Upper lobe of right lung (tissue), 1 donor: ENCODE measurements at regions not wholly inside any gene's neighbourhood (a gene's known extent, or its start where the extent isn't known, plus 50 kb on each side); places are given as distances from the start of the nearest gene placed in this dataset.

Experiments
- ATAC-seq: fragments of 200-7000 bp; cut with Tn5 transposase; one replicate; pipeline ENCODE4 v1.9.1; 2020; ENCODE audit warnings: mild to moderate bottlenecking, moderate library complexity
- DNase-seq: peaks from one replicate; pipeline ENCODE4 v3.0.0-alpha.2; 2020
- H3K27ac ChIP-seq: fragments of 200-600 bp; one replicate; pipeline ENCODE4 v1.8.0; 2022
- H3K27me3 ChIP-seq: fragments of 200-600 bp; one replicate; pipeline ENCODE4 v1.8.0; 2022; ENCODE audit warnings: mild to moderate bottlenecking
- H3K36me3 ChIP-seq: fragments of 200-600 bp; one replicate; pipeline ENCODE4 v1.8.0; 2022
- H3K4me1 ChIP-seq: fragments of 200-600 bp; one replicate; pipeline ENCODE4 v1.8.0; 2022
- H3K4me3 ChIP-seq: fragments of 200-600 bp; one replicate; pipeline ENCODE4 v1.8.0; 2022; ENCODE audit warnings: mild to moderate bottlenecking
- H3K9me3 ChIP-seq: fragments of 200-600 bp; one replicate; pipeline ENCODE4 v1.8.0; 2022
- intact Hi-C: fragments of 100-400 bp; cut with DNase I; formaldehyde crosslinking; loops from one replicate; pipeline ENCODE4 v1.11.0; 2022
- TF ChIP-seq, protein P1 (sequence below): fragments of 200-600 bp; IDR thresholded peaks from one replicate; pipeline ENCODE4 v1.8.0; 2022; ENCODE audit warnings: antibody characterized with exemption
- donor health status: DM: no; HTN: yes; CAD: no; lungs with severe emphysema.

DNA sequence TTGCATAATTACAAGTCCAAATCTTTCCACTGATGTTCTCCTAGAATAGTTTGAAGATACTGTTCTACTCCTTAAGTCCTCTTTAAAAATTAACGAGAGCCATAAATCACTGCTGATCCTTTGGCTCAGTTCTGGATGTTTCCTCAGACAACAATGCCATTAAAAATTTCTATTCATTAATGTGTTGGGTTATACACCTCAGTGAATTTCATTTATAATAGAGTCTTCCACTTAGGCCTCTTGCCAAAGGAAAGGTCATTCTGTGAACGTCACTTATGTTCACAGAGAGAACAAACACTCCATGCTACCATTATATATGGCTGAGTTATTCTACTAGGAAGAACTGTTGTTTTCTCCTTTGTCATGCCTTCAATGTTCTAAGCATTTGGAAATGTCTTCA is 1472.3 kb upstream of the CELF4 start:
- Histone ChIP-seq H3K4me3 (no peak overlapping the region), H3K27ac (no peak overlapping the region), H3K4me1 (no peaks in the 10 kb centered on the region), H3K36me3 (no peaks in the 10 kb centered on the region), H3K27me3 (no peaks in the 10 kb centered on the region), H3K9me3 (no peaks in the 10 kb centered on the region)
- intact Hi-C loops: no loop called here
- no peak for DNase-seq
- TF ChIP-seq, protein P1, sequence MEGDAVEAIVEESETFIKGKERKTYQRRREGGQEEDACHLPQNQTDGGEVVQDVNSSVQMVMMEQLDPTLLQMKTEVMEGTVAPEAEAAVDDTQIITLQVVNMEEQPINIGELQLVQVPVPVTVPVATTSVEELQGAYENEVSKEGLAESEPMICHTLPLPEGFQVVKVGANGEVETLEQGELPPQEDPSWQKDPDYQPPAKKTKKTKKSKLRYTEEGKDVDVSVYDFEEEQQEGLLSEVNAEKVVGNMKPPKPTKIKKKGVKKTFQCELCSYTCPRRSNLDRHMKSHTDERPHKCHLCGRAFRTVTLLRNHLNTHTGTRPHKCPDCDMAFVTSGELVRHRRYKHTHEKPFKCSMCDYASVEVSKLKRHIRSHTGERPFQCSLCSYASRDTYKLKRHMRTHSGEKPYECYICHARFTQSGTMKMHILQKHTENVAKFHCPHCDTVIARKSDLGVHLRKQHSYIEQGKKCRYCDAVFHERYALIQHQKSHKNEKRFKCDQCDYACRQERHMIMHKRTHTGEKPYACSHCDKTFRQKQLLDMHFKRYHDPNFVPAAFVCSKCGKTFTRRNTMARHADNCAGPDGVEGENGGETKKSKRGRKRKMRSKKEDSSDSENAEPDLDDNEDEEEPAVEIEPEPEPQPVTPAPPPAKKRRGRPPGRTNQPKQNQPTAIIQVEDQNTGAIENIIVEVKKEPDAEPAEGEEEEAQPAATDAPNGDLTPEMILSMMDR: no peak
- ATAC-seq: no peak

DNA sequence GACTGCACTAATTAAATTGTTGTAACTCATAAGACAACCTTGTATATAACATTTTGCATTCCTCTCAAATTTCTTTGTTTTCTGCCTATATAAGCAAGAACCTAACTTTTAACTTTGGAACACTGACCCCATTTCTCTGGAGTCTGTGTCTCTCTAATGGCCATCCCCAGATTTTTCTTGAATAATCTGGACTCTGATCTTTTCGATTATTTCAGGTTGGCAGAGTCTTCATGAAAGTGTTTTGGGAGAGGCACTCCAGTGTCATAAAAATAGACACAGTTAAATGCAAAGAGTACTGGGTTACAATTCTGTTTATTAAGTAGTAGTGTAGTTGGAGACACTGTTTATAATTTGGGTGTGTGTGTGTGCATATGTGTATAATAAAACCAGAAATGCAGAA is 1467.7 kb upstream of the CELF4 start:
- ATAC-seq (no peak), DNase-seq (no peak)
- H3K36me3 ChIP-seq: no peaks in the 10 kb centered on the region
- TF ChIP-seq, protein P1: no peak
- no peak overlapping the region for H3K27ac ChIP-seq
- intact Hi-C loops: no loop called here
- no peak overlapping the region for H3K4me3 ChIP-seq
- H3K27me3 ChIP-seq: no peaks in the 10 kb centered on the region
- H3K4me1 ChIP-seq: no peaks in the 10 kb centered on the region
- no peaks in the 10 kb centered on the region for H3K9me3 ChIP-seq

DNA sequence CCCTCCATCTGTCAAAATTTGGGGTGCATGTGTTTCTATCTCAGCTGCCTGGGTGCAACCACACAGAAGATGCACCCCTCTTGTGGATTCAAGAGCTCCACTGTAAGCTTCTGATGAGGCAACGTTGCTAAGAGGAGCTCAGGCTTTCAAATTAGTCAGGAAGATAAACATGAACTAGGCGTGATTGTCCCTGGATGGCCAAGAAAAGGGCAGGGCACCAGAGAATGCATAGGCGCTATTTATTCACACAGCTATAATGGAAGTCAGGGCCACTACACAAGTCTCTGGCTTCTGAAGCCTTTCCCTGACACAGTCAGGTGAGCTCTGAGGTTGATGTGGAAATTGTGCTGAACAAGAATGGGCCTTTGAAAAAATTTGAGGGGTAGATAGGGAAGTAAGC is 1466.0 kb upstream of the CELF4 start:
- no peaks in the 10 kb centered on the region for H3K4me1 ChIP-seq
- no peak for ATAC-seq
- no peak overlapping the region for H3K27ac ChIP-seq
- H3K27me3 ChIP-seq: no peaks in the 10 kb centered on the region
- H3K36me3 ChIP-seq: no peaks in the 10 kb centered on the region
- no peak for DNase-seq
- intact Hi-C loops: no loop called here
- H3K9me3 ChIP-seq: no peaks in the 10 kb centered on the region
- TF ChIP-seq, protein P1: no peak
- no peak overlapping the region for H3K4me3 ChIP-seq

DNA sequence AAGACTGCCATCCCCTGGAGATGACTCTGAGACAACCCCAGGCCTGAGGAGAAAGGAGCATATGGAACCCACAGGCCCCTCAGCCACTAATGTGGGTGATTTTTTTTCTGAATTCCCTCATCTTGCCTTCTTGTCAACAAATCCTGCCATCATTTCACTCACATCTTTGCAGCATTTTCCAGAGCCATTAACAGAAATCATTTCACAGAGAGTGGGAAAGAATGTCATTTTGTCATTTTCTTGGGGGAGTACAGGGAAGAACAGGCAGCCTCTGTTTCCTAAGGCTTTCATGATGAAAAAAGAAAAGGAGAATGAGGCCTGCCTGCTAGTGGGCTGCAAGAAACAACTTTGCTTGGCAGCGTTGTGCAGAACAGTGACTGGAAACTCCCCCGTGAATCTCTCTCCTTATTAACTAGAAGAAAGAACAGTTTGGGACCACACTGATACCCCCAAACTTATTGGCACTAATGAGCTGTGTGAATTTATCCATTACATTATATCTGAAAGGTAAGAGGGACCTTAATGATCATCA is 1464.6 kb upstream of the CELF4 start:
- TF ChIP-seq, protein P1: no peak
- no peak overlapping the region for H3K27ac ChIP-seq
- H3K4me3 ChIP-seq: no peak overlapping the region
- H3K4me1 ChIP-seq: no peaks in the 10 kb centered on the region
- ATAC-seq (no peak), DNase-seq (no peak)
- H3K27me3 ChIP-seq: no peaks in the 10 kb centered on the region
- H3K9me3 ChIP-seq: no peaks in the 10 kb centered on the region
- H3K36me3 ChIP-seq: no peaks in the 10 kb centered on the region
- intact Hi-C loops: no loop called here

DNA sequence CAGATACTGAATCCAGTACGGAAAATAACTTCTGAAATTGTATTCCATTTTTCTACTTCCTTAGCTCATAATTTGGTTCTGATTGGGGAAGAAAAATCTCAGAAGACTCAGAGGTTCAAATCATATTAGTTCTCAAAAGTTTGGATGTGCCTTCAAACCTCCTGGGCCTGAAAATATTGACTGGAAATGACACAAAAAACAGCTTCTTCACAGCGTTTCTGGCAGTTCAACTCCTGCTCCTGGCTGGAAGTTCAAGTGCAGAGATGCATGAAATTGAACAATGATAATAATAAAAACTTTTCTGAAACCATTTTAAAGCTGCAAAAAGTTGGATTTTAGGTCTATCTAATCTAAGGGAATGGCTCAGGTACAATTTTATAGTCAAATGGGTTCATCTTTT is 1459.9 kb upstream of the CELF4 start:
- Histone ChIP-seq H3K27ac (no peak overlapping the region), H3K36me3 (no peaks in the 10 kb centered on the region), H3K4me3 (no peak overlapping the region), H3K27me3 (no peaks in the 10 kb centered on the region), H3K4me1 (no peaks in the 10 kb centered on the region), H3K9me3 (no peaks in the 10 kb centered on the region)
- TF ChIP-seq, protein P1: no peak
- ATAC-seq (no peak), DNase-seq (no peak)
- intact Hi-C loops: no loop called here

DNA sequence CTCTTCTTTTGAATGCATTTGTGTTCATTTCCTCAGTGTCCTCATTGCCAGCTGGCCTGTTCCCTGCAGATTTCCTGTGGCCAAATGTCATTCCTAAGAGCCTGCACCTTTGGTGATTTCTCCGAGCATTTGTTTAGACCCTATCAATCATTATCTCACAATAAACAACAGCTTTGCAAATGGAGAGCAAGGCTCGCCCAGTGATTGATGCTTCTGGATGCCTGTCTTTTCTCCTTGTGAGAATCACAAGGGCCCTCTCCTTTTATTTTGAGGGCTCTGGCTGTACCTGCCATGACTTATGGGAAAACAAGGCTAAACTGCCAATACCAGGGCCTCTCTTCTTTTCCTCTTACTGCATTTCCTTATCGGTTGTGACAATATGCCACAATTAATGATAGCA is 1454.4 kb upstream of the CELF4 start:
- no peaks in the 10 kb centered on the region for H3K27me3 ChIP-seq
- H3K27ac ChIP-seq: no peak overlapping the region
- no peak overlapping the region for H3K4me3 ChIP-seq
- H3K9me3 ChIP-seq: no peaks in the 10 kb centered on the region
- no peaks in the 10 kb centered on the region for H3K36me3 ChIP-seq
- H3K4me1 ChIP-seq: no peaks in the 10 kb centered on the region
- DNase-seq: no peak
- no peak for ATAC-seq
- intact Hi-C loops: no loop called here
- TF ChIP-seq, protein P1: no peak
